ENCODE measurements at regions not wholly inside any gene's neighbourhood (a gene's known extent, or its start where the extent isn't known, plus 50 kb on each side); places are given as distances from the start of the nearest gene placed in this dataset.

GRCh38 chr5:3182133-3182876, 413.3 kb upstream of the IRX1 start:
- H3K4me3 ChIP-seq (ENCODE audit: low read length): no peak overlapping the region
- no peak overlapping the region for H3K27ac ChIP-seq (ENCODE audit: low read length)
- no peaks in the 10 kb centered on the region for H3K4me1 ChIP-seq (ENCODE audit: low read length)
- H3K27me3 ChIP-seq (ENCODE audit: low read length): no peaks in the 10 kb centered on the region
- no peak overlapping the region for H2AFZ ChIP-seq (ENCODE audit: low read length)
- no peak for DNase-seq
- no peaks in the 10 kb centered on the region for H4K20me1 ChIP-seq (ENCODE audit: insufficient read depth, low read depth, low read length)
- no peak overlapping the region for H3K9ac ChIP-seq (ENCODE audit: low read length)
- H3K9me3 ChIP-seq (ENCODE audit: low read length): peaks cover 17% of the 10 kb centered on the region
- no peaks in the 10 kb centered on the region for H3K36me3 ChIP-seq (ENCODE audit: insufficient read depth, low read length)
- no peaks in the 10 kb centered on the region for H3K9me2 ChIP-seq (replicated peaks; ENCODE audit: insufficient read depth, low read length)
- H3K79me2 ChIP-seq (ENCODE audit: low read length): no peaks in the 10 kb centered on the region
- H3K4me2 ChIP-seq (ENCODE audit: low read depth, low read length, poor library complexity, severe bottlenecking): no peak overlapping the region

- Histone ChIP-seq H4K20me1 (ENCODE audit: insufficient read depth, low read depth, low read length) (no peaks in the 10 kb centered on the region), H3K9ac (ENCODE audit: low read length) (no peak overlapping the region), H3K4me3 (ENCODE audit: low read length) (no peak overlapping the region), H3K9me3 (ENCODE audit: low read length) (peaks cover 16% of the 10 kb centered on the region), H3K27ac (ENCODE audit: low read length) (no peak overlapping the region), H3K27me3 (ENCODE audit: low read length) (no peaks in the 10 kb centered on the region), H3K79me2 (ENCODE audit: low read length) (no peaks in the 10 kb centered on the region), H3K9me2 (replicated peaks; ENCODE audit: insufficient read depth, low read length) (no peaks in the 10 kb centered on the region), H3K36me3 (ENCODE audit: insufficient read depth, low read length) (no peaks in the 10 kb centered on the region), H3K4me2 (ENCODE audit: low read depth, low read length, poor library complexity, severe bottlenecking) (no peak overlapping the region), H3K4me1 (ENCODE audit: low read length) (no peaks in the 10 kb centered on the region), H2AFZ (ENCODE audit: low read length) (no peak overlapping the region)
- DNase-seq: no peak
These were observed 414.0 kb upstream of the IRX1 start for GRCh38 chr5:3181671-3182070.

- no peak for DNase-seq
- Histone ChIP-seq H3K4me2 (ENCODE audit: low read depth, low read length, poor library complexity, severe bottlenecking) (no peak overlapping the region), H3K4me3 (ENCODE audit: low read length) (no peak overlapping the region), H3K9me2 (replicated peaks; ENCODE audit: insufficient read depth, low read length) (no peaks in the 10 kb centered on the region), H3K36me3 (ENCODE audit: insufficient read depth, low read length) (no peaks in the 10 kb centered on the region), H3K4me1 (ENCODE audit: low read length) (no peaks in the 10 kb centered on the region), H2AFZ (ENCODE audit: low read length) (no peak overlapping the region), H4K20me1 (ENCODE audit: insufficient read depth, low read depth, low read length) (no peaks in the 10 kb centered on the region), H3K27me3 (ENCODE audit: low read length) (no peaks in the 10 kb centered on the region), H3K9ac (ENCODE audit: low read length) (no peak overlapping the region), H3K27ac (ENCODE audit: low read length) (no peak overlapping the region), H3K9me3 (ENCODE audit: low read length) (peaks cover 13% of the 10 kb centered on the region), H3K79me2 (ENCODE audit: low read length) (no peaks in the 10 kb centered on the region)
These were observed 415.0 kb upstream of the IRX1 start for GRCh38 chr5:3180636-3181035.

- DNase-seq: no peak
- H3K9me3 ChIP-seq (ENCODE audit: low read length): peaks cover 13% of the 10 kb centered on the region
- no peak overlapping the region for H3K27ac ChIP-seq (ENCODE audit: low read length)
- no peaks in the 10 kb centered on the region for H3K27me3 ChIP-seq (ENCODE audit: low read length)
- H3K4me2 ChIP-seq (ENCODE audit: low read depth, low read length, poor library complexity, severe bottlenecking): no peak overlapping the region
- H3K36me3 ChIP-seq (ENCODE audit: insufficient read depth, low read length): no peaks in the 10 kb centered on the region
- no peaks in the 10 kb centered on the region for H3K9me2 ChIP-seq (replicated peaks; ENCODE audit: insufficient read depth, low read length)
- H3K9ac ChIP-seq (ENCODE audit: low read length): no peak overlapping the region
- no peaks in the 10 kb centered on the region for H4K20me1 ChIP-seq (ENCODE audit: insufficient read depth, low read depth, low read length)
- no peak overlapping the region for H2AFZ ChIP-seq (ENCODE audit: low read length)
- H3K4me3 ChIP-seq (ENCODE audit: low read length): no peak overlapping the region
- H3K4me1 ChIP-seq (ENCODE audit: low read length): no peaks in the 10 kb centered on the region
- no peaks in the 10 kb centered on the region for H3K79me2 ChIP-seq (ENCODE audit: low read length)
These were observed 416.4 kb upstream of the IRX1 start for GRCh38 chr5:3179220-3179619.

- H2AFZ ChIP-seq (ENCODE audit: low read length): no peak overlapping the region
- no peaks in the 10 kb centered on the region for H3K36me3 ChIP-seq (ENCODE audit: insufficient read depth, low read length)
- no peaks in the 10 kb centered on the region for H3K9me2 ChIP-seq (replicated peaks; ENCODE audit: insufficient read depth, low read length)
- H3K79me2 ChIP-seq (ENCODE audit: low read length): no peaks in the 10 kb centered on the region
- no peaks in the 10 kb centered on the region for H3K4me1 ChIP-seq (ENCODE audit: low read length)
- no peak for DNase-seq
- H3K9ac ChIP-seq (ENCODE audit: low read length): no peak overlapping the region
- no peaks in the 10 kb centered on the region for H4K20me1 ChIP-seq (ENCODE audit: insufficient read depth, low read depth, low read length)
- no peak overlapping the region for H3K4me3 ChIP-seq (ENCODE audit: low read length)
- H3K4me2 ChIP-seq (ENCODE audit: low read depth, low read length, poor library complexity, severe bottlenecking): no peak overlapping the region
- H3K9me3 ChIP-seq (ENCODE audit: low read length): peaks cover 11% of the 10 kb centered on the region
- H3K27me3 ChIP-seq (ENCODE audit: low read length): no peaks in the 10 kb centered on the region
- no peak overlapping the region for H3K27ac ChIP-seq (ENCODE audit: low read length)
These were observed 418.3 kb upstream of the IRX1 start for GRCh38 chr5:3177338-3177737.

DNA sequence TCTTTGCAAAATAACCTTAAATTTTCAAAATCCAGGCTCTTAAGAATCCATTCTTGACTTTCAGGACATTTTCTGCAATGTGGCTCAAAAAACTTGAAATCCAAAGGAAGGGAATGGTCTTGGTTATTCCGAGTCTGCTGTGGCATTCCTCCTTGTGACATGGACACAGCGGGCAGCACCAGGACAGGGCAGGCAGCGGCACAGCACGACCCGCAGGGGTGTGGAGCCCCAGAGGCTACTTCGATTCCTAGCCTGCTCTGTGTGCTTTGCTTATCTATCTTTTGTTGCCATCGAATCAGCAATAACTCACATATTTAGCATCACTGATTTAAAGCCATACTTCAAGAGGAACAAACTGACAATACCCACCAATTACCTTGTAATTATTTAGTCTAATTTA, 420.2 kb upstream of the IRX1 start:
- Histone ChIP-seq H3K9me3 (ENCODE audit: low read length) (peaks cover 7% of the 10 kb centered on the region; the same call in 1 of the 2 replicates), H3K9ac (ENCODE audit: low read length) (no peak overlapping the region), H3K27me3 (ENCODE audit: low read length) (no peaks in the 10 kb centered on the region), H2AFZ (ENCODE audit: low read length) (no peak overlapping the region), H3K4me2 (ENCODE audit: low read depth, low read length, poor library complexity, severe bottlenecking) (no peak overlapping the region), H3K79me2 (ENCODE audit: low read length) (no peaks in the 10 kb centered on the region), H4K20me1 (ENCODE audit: insufficient read depth, low read depth, low read length) (no peaks in the 10 kb centered on the region), H3K9me2 (replicated peaks; ENCODE audit: insufficient read depth, low read length) (no peaks in the 10 kb centered on the region), H3K4me3 (ENCODE audit: low read length) (no peak overlapping the region), H3K36me3 (ENCODE audit: insufficient read depth, low read length) (no peaks in the 10 kb centered on the region), H3K27ac (ENCODE audit: low read length) (no peak overlapping the region), H3K4me1 (ENCODE audit: low read length) (no peaks in the 10 kb centered on the region)
- DNase-seq: no peak

DNA sequence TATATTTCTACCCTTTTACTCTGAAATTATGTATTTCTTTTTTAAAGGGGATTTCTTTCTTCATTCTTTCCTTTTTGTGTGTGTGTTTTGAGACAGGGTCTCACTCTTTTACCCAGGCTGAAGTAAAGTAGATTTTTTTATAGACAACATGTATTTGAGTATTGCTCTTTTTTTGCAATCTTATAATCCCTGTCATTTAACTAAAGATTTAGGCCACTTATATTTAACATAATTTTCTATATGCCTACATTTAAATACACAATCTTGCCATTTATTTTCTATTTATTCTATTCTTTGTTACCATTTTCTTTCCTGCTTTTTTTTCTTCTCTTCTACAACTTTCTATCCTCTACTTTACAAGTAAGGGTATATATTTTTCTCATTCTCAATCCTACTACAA, 416.0 kb upstream of the IRX2 start:
- Histone ChIP-seq H3K4me2 (ENCODE audit: low read depth, low read length, poor library complexity, severe bottlenecking) (no peak overlapping the region), H3K27ac (ENCODE audit: low read length) (no peak overlapping the region), H3K4me3 (ENCODE audit: low read length) (no peak overlapping the region), H3K79me2 (ENCODE audit: low read length) (no peaks in the 10 kb centered on the region), H3K36me3 (ENCODE audit: insufficient read depth, low read length) (no peaks in the 10 kb centered on the region), H3K4me1 (ENCODE audit: low read length) (no peaks in the 10 kb centered on the region), H3K9me3 (ENCODE audit: low read length) (peaks cover 22% of the 10 kb centered on the region), H3K27me3 (ENCODE audit: low read length) (no peaks in the 10 kb centered on the region), H3K9ac (ENCODE audit: low read length) (no peak overlapping the region), H4K20me1 (ENCODE audit: insufficient read depth, low read depth, low read length) (no peaks in the 10 kb centered on the region), H3K9me2 (replicated peaks; ENCODE audit: insufficient read depth, low read length) (no peaks in the 10 kb centered on the region), H2AFZ (ENCODE audit: low read length) (no peak overlapping the region)
- DNase-seq: no peak

- no peak for DNase-seq
- Histone ChIP-seq H3K9ac (ENCODE audit: low read length) (no peak overlapping the region), H3K9me2 (replicated peaks; ENCODE audit: insufficient read depth, low read length) (no peaks in the 10 kb centered on the region), H2AFZ (ENCODE audit: low read length) (no peak overlapping the region), H3K4me2 (ENCODE audit: low read depth, low read length, poor library complexity, severe bottlenecking) (no peak overlapping the region), H3K4me3 (ENCODE audit: low read length) (no peak overlapping the region), H3K27ac (ENCODE audit: low read length) (no peak overlapping the region), H3K4me1 (ENCODE audit: low read length) (no peaks in the 10 kb centered on the region), H4K20me1 (ENCODE audit: insufficient read depth, low read depth, low read length) (no peaks in the 10 kb centered on the region), H3K27me3 (ENCODE audit: low read length) (no peaks in the 10 kb centered on the region), H3K79me2 (ENCODE audit: low read length) (no peaks in the 10 kb centered on the region), H3K36me3 (ENCODE audit: insufficient read depth, low read length) (no peaks in the 10 kb centered on the region), H3K9me3 (ENCODE audit: low read length) (peaks cover 25% of the 10 kb centered on the region)
These were observed 412.1 kb upstream of the IRX2 start for GRCh38 chr5:3163626-3164025.

Measured in Karpas-422 (cell line).